22Rv1 (cell line): ENCODE measurements at regions not wholly inside any gene's neighbourhood (a gene's known extent, or its start where the extent isn't known, plus 50 kb on each side); places are given as distances from the start of the nearest gene placed in this dataset.

Source experiments
- H3K27ac ChIP-seq: fragments of 450-650 bp; 2 replicates; pipeline ENCODE4 v1.5.1; 2017
- ZFX ChIP-seq: fragments of 450-650 bp; IDR thresholded peaks from 2 replicates; pipeline ENCODE4 v1.6.1; 2017; ENCODE audit warnings: antibody characterized with exemption, borderline replicate concordance
- TF ChIP-seq, protein P1 (sequence below): fragments of 450-650 bp; IDR thresholded peaks from 2 replicates; pipeline ENCODE4 v1.5.1; 2017; ENCODE audit warnings: mild to moderate bottlenecking

DNA sequence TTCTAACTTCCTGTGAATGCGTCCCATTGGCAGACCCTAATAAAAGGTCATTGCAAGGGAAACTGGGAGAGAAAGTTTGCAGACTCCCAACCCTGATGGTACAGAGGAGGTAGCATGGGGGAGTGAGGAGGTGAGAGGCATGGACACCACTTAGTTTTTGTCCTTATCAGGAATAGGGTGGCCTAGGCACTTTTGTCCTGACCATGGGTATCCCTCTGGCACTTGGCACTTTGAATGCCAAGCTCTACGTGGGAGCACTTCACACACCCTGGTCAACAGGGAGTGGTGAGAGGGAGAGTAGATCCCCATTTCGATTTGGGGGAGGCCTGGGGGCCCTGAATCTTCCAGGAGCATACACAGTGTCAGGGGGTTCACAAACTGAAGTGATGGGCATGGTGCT lies 75.6 kb upstream of the SH3PXD2B start:
- TF ChIP-seq ZFX, result no peak
- TF ChIP-seq, protein P1, sequence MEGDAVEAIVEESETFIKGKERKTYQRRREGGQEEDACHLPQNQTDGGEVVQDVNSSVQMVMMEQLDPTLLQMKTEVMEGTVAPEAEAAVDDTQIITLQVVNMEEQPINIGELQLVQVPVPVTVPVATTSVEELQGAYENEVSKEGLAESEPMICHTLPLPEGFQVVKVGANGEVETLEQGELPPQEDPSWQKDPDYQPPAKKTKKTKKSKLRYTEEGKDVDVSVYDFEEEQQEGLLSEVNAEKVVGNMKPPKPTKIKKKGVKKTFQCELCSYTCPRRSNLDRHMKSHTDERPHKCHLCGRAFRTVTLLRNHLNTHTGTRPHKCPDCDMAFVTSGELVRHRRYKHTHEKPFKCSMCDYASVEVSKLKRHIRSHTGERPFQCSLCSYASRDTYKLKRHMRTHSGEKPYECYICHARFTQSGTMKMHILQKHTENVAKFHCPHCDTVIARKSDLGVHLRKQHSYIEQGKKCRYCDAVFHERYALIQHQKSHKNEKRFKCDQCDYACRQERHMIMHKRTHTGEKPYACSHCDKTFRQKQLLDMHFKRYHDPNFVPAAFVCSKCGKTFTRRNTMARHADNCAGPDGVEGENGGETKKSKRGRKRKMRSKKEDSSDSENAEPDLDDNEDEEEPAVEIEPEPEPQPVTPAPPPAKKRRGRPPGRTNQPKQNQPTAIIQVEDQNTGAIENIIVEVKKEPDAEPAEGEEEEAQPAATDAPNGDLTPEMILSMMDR, result no peak
- H3K27ac ChIP-seq, result no peak overlapping the region

DNA sequence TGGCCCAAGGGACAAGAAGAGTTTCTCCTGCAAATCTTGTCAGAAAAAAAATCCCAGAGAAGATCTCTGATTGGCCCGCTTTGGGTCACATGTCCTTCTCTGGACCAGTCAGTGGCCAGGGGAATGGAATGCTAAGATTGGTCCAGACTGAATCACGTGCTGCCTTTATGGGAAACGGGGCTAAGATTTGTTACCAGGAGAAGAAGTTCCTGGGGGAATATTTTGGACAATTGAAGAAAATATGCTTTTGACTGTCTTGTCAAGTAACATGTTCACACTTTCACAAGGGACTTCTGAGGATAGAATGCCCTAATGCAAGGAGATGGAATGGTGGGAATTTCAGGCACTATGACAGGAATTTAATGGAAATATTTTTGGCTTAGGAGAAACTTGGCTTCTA lies 74.1 kb upstream of the SH3PXD2B start:
- H3K27ac ChIP-seq, result no peak overlapping the region
- no peak for TF ChIP-seq ZFX
- TF ChIP-seq, protein P1, result no peak

DNA sequence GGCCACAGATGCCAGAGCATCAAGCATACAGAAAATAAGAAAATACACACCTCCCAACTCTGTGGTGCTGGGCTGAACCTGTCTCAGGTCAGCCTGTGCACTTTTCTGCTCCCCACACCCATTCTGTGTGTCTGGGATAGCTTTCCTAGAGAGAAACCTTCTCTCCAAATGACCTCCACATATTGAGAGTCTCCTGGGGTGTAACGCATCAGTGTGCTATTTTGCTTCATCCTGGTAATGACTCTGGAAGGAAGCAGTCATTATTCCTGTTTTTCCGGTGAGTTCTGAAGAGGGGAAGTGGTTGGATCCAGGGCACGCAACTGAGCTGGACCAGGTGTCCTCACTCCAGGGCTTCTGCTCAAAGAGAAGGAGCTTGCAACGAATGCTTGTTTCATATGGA lies 73.2 kb upstream of the SH3PXD2B start:
- H3K27ac ChIP-seq, result no peak overlapping the region

DNA sequence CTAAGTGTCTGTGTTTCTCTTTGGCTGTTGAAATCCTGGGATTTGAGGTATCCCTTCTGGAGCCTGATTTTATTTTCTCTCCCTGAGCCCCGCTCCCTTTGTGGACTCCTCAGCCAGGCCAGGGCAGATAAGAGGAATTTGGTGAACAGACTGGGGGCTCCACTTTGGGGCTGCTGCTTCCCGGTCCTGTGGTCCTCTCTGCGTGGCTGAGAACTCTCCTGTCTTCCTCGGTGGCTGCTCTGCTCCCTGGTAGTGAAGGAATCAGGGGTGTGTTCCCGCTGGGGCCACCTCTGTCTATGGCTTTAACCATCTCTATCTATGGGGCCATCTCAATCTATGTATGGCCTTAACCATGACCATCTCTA lies 71.7 kb upstream of the SH3PXD2B start:
- no peak overlapping the region for H3K27ac ChIP-seq
- no peak for TF ChIP-seq ZFX
- TF ChIP-seq, protein P1, result no peak

More for the DNA sequence above, 73.2 kb upstream of the SH3PXD2B start:
- TF ChIP-seq, protein P1, result no peak
- TF ChIP-seq ZFX, result no peak

DNA sequence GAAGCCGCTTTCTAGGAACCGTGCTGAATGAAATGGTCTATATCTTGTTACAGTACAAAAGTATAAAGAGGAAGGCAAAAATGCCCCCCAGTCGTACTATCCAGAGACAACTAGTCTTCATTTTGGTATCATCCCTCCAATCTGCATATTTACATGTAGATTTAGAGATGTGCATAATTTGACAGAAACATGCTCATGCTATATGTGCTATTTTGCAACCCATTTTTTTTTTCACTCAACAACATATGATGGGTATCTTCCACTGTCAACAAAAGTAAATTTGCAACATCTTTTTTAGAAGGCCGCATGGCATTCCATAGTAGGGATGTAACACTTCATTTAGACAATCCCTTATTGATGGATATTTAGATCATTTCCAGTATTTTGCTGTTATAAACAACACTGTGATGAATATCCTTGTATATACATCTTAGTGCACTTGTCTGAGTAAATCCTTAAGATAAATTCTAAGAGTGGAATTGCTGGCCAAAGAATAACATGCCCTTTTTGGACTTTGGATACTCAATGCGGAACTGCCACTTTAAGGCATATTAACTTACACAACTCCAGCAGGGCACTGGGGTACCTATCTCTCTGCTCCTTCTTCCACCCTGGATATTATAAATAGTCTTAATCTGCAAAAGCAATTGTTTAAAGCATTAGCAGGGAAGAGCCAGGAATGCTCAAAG lies 71.1 kb upstream of the SH3PXD2B start:
- H3K27ac ChIP-seq, result no peak overlapping the region
- TF ChIP-seq, protein P1, result no peak
- no peak for TF ChIP-seq ZFX

DNA sequence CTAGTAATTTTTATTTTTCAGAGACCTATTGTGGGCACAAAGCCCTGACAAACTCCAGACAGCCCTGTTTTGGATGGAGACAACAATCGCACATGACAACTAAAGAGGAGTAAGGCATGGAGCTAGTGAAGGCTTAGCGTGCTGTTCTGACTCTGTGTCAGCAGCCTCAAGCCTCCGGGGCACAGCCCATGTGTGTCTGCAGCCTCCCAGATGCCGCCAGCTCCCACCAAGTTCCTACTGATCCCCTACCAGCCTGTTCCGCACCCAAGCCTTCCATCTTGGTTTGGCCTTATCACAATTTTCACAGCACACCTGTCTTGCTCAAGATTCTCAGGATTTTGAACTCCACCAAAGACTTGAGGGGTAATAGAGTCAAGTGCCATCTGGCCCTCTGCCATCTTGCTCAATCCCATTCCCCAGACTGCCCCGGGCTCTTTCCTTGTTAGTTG lies 70.3 kb upstream of the SH3PXD2B start:
- TF ChIP-seq, protein P1, result no peak
- no peak for TF ChIP-seq ZFX
- no peak overlapping the region for H3K27ac ChIP-seq

DNA sequence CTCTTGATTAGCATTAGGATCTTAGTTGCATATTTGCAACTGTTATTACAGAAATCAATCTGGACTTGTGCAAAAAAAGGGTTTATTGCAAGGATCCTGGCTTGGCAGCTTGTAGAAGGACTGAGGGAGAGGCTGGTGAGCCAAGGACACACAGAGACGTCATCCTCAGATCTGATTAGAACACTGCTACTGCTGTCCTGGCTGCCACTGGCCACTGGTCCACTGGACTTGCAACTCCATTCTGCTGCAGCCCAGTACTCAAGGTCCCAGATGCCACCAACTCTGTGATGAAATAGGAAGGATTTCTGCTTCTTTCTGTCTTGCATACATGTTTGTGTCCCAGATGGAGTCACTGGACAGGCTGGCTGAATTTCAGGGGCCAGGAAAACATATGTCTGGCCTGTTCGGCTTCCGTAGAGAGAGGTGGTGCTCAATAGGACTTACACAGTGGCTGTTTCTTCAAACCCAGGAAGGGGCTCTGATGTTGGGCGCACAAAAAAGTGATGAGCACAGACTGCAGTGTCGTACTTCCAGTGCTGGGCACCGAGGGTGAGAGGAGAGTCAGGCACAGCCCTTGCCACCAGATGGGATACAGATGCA lies 68.9 kb upstream of the SH3PXD2B start:
- no peak for TF ChIP-seq ZFX
- TF ChIP-seq, protein P1, result no peak
- no peak overlapping the region for H3K27ac ChIP-seq
